KG1 (cell line): ENCODE measurements at regions not wholly inside any gene's neighbourhood (a gene's known extent, or its start where the extent isn't known, plus 50 kb on each side); places are given as distances from the start of the nearest gene placed in this dataset.

Experiments used
- DNase-seq: peaks from one replicate; lab custom pipeline; 2025; lab: John Stamatoyannopoulos, UW

- no peak for DNase-seq
These were observed 409.1 kb downstream of the TAF11L14 start for GRCh38 chr5:18043344-18043743.

GRCh38 chr5:18048449-18048848 is 414.2 kb downstream of the TAF11L14 start:
- DNase-seq, result no peak

GRCh38 chr5:18050345-18050744 is 416.1 kb downstream of the TAF11L14 start:
- DNase-seq, result no peak

- DNase-seq, result no peak
These were observed 416.5 kb downstream of the TAF11L14 start for GRCh38 chr5:18050776-18051175.

- DNase-seq, result no peak
These were observed 417.7 kb downstream of the TAF11L14 start for GRCh38 chr5:18051953-18052352.

GRCh38 chr5:18052569-18052968 is 418.3 kb downstream of the TAF11L14 start:
- no peak for DNase-seq

- DNase-seq, result no peak
These were observed 423.5 kb downstream of the TAF11L14 start for GRCh38 chr5:18057725-18058124.

GRCh38 chr5:18067615-18068014 is 433.4 kb downstream of the TAF11L14 start:
- DNase-seq, result no peak

- no peak for DNase-seq
These were observed 434.6 kb downstream of the TAF11L14 start for GRCh38 chr5:18068826-18069225.

GRCh38 chr5:18069790-18070189 is 435.5 kb downstream of the TAF11L14 start:
- DNase-seq, result no peak

GRCh38 chr5:18072600-18072999 is 438.3 kb downstream of the TAF11L14 start:
- no peak for DNase-seq

- no peak for DNase-seq
These were observed 440.7 kb downstream of the TAF11L14 start for GRCh38 chr5:18074961-18075360.

- no peak for DNase-seq
These were observed 443.9 kb downstream of the TAF11L14 start for GRCh38 chr5:18078157-18078556.

- no peak for DNase-seq
These were observed 445.6 kb downstream of the TAF11L14 start for GRCh38 chr5:18079831-18080230.

- no peak for DNase-seq
These were observed 453.8 kb downstream of the TAF11L14 start for GRCh38 chr5:18088020-18088579.

GRCh38 chr5:18090177-18090576 is 455.9 kb downstream of the TAF11L14 start:
- no peak for DNase-seq

GRCh38 chr5:18091142-18091541 is 456.9 kb downstream of the TAF11L14 start:
- DNase-seq, result no peak

GRCh38 chr5:18091758-18092157 is 457.5 kb downstream of the TAF11L14 start:
- no peak for DNase-seq

- DNase-seq, result no peak
These were observed 460.8 kb downstream of the TAF11L14 start for GRCh38 chr5:18095061-18095460.

GRCh38 chr5:18097817-18098216 is 463.6 kb downstream of the TAF11L14 start:
- no peak for DNase-seq

GRCh38 chr5:18098691-18099090 is 464.4 kb downstream of the TAF11L14 start:
- DNase-seq, result no peak

GRCh38 chr5:18099261-18099660 is 465.0 kb downstream of the TAF11L14 start:
- no peak for DNase-seq

GRCh38 chr5:18101532-18101931 is 467.3 kb downstream of the TAF11L14 start:
- DNase-seq, result no peak

GRCh38 chr5:18102733-18103132 is 468.5 kb downstream of the TAF11L14 start:
- no peak for DNase-seq

- DNase-seq, result no peak
These were observed 471.2 kb downstream of the TAF11L14 start for GRCh38 chr5:18105449-18105848.
